ENCODE measurements at regions not wholly inside any gene's neighbourhood (a gene's known extent, or its start where the extent isn't known, plus 50 kb on each side); places are given as distances from the start of the nearest gene placed in this dataset.

- no peaks in the 10 kb centered on the region for H3K36me3 ChIP-seq (replicated peaks)
- H3K4me1 ChIP-seq, result no peaks in the 10 kb centered on the region
- H3K9me3 ChIP-seq, result 0 out of 2 replicates have a peak, but pooled peaks cover 6% of the 10 kb centered on the region
- no peak overlapping the region for H3K4me3 ChIP-seq
- in situ Hi-C loops (cut with MboI; ENCODE audit: low sequenced_read_pairs), result no loop called here
- no peaks in the 10 kb centered on the region for H3K27me3 ChIP-seq (ENCODE audit: low read depth)
- DNase-seq (ENCODE audit: low spot score in 2 of 2), result no peak
Measured at GRCh38 chr15:87805117-87805820, 451.3 kb downstream of the NTRK3 start.

- no peaks in the 10 kb centered on the region for H3K27me3 ChIP-seq (ENCODE audit: low read depth)
- H3K36me3 ChIP-seq (replicated peaks), result no peaks in the 10 kb centered on the region
- H3K9me3 ChIP-seq, result 0 out of 2 replicates have a peak, but pooled peaks cover 6% of the 10 kb centered on the region
- no peak for DNase-seq (ENCODE audit: low spot score in 2 of 2)
- H3K4me1 ChIP-seq, result no peaks in the 10 kb centered on the region
- in situ Hi-C loops (cut with MboI; ENCODE audit: low sequenced_read_pairs), result no loop called here
- H3K4me3 ChIP-seq, result no peak overlapping the region
Measured at GRCh38 chr15:87804451-87804850, 452.1 kb downstream of the NTRK3 start.

- no peaks in the 10 kb centered on the region for H3K27me3 ChIP-seq (ENCODE audit: low read depth)
- in situ Hi-C loops (cut with MboI; ENCODE audit: low sequenced_read_pairs), result no loop called here
- DNase-seq (ENCODE audit: low spot score in 2 of 2), result no peak
Measured at GRCh38 chr15:87799838-87800237, 456.7 kb downstream of the NTRK3 start.

GRCh38 chr15:87799428-87799827 lies 457.1 kb downstream of the NTRK3 start:
- in situ Hi-C loops (cut with MboI; ENCODE audit: low sequenced_read_pairs), result no loop called here
- no peaks in the 10 kb centered on the region for H3K36me3 ChIP-seq (replicated peaks)
- H3K4me1 ChIP-seq, result no peaks in the 10 kb centered on the region
- H3K9me3 ChIP-seq, result peaks cover 2% of the 10 kb centered on the region; the same call in 1 of the 2 replicates
- H3K4me3 ChIP-seq, result no peak overlapping the region
- H3K27me3 ChIP-seq (ENCODE audit: low read depth), result no peaks in the 10 kb centered on the region
- no peak for DNase-seq (ENCODE audit: low spot score in 2 of 2)

More at GRCh38 chr15:87799838-87800237, 456.7 kb downstream of the NTRK3 start:
- Histone ChIP-seq H3K36me3 (replicated peaks) (no peaks in the 10 kb centered on the region), H3K4me3 (no peak overlapping the region), H3K4me1 (no peaks in the 10 kb centered on the region), H3K9me3 (no peaks in the 10 kb centered on the region; the same call in 1 of the 2 replicates)

GRCh38 chr15:87793725-87794124 lies 462.8 kb downstream of the NTRK3 start:
- in situ Hi-C loops (cut with MboI; ENCODE audit: low sequenced_read_pairs), result no loop called here
- no peaks in the 10 kb centered on the region for H3K36me3 ChIP-seq (replicated peaks)
- H3K27me3 ChIP-seq (ENCODE audit: low read depth), result no peaks in the 10 kb centered on the region
- no peak overlapping the region for H3K4me3 ChIP-seq
- DNase-seq (ENCODE audit: low spot score in 2 of 2), result no peak
- peaks cover 12% of the 10 kb centered on the region for H3K9me3 ChIP-seq
- H3K4me1 ChIP-seq, result no peaks in the 10 kb centered on the region

GRCh38 chr15:87792250-87793040 lies 464.1 kb downstream of the NTRK3 start:
- in situ Hi-C loops (cut with MboI; ENCODE audit: low sequenced_read_pairs), result no loop called here
- Histone ChIP-seq H3K4me3 (no peak overlapping the region), H3K9me3 (peaks cover 15% of the 10 kb centered on the region), H3K4me1 (no peaks in the 10 kb centered on the region), H3K36me3 (replicated peaks) (no peaks in the 10 kb centered on the region), H3K27me3 (ENCODE audit: low read depth) (no peaks in the 10 kb centered on the region)
- no peak for DNase-seq (ENCODE audit: low spot score in 2 of 2)

GRCh38 chr15:87781959-87782625 lies 474.4 kb downstream of the NTRK3 start:
- H3K4me1 ChIP-seq, result no peaks in the 10 kb centered on the region
- H3K36me3 ChIP-seq (replicated peaks), result no peaks in the 10 kb centered on the region
- no peak for DNase-seq (ENCODE audit: low spot score in 2 of 2)
- in situ Hi-C loops (cut with MboI; ENCODE audit: low sequenced_read_pairs), result no loop called here
- H3K4me3 ChIP-seq, result no peak overlapping the region
- peaks cover 19% of the 10 kb centered on the region for H3K9me3 ChIP-seq
- no peaks in the 10 kb centered on the region for H3K27me3 ChIP-seq (ENCODE audit: low read depth)

- no peaks in the 10 kb centered on the region for H3K4me1 ChIP-seq
- no peak overlapping the region for H3K4me3 ChIP-seq
- no peaks in the 10 kb centered on the region for H3K36me3 ChIP-seq (replicated peaks)
- peaks cover 24% of the 10 kb centered on the region for H3K9me3 ChIP-seq
- in situ Hi-C loops (cut with MboI; ENCODE audit: low sequenced_read_pairs), result no loop called here
- no peaks in the 10 kb centered on the region for H3K27me3 ChIP-seq (ENCODE audit: low read depth)
- no peak for DNase-seq (ENCODE audit: low spot score in 2 of 2)
Measured at GRCh38 chr15:87779746-87780145, 476.8 kb downstream of the NTRK3 start.

GRCh38 chr15:87778358-87778757 lies 478.2 kb downstream of the NTRK3 start:
- H3K9me3 ChIP-seq, result peaks cover 24% of the 10 kb centered on the region
- H3K4me3 ChIP-seq, result no peak overlapping the region
- in situ Hi-C loops (cut with MboI; ENCODE audit: low sequenced_read_pairs), result no loop called here
- H3K4me1 ChIP-seq, result no peaks in the 10 kb centered on the region
- H3K27me3 ChIP-seq (ENCODE audit: low read depth), result no peaks in the 10 kb centered on the region
- H3K36me3 ChIP-seq (replicated peaks), result no peaks in the 10 kb centered on the region
- DNase-seq (ENCODE audit: low spot score in 2 of 2), result no peak

- in situ Hi-C loops (cut with MboI; ENCODE audit: low sequenced_read_pairs), result no loop called here
- peaks cover 24% of the 10 kb centered on the region for H3K9me3 ChIP-seq
- no peak for DNase-seq (ENCODE audit: low spot score in 2 of 2)
Measured at GRCh38 chr15:87777054-87777561, 479.4 kb downstream of the NTRK3 start.

GRCh38 chr15:87767516-87767915 lies 489.0 kb downstream of the NTRK3 start:
- H3K9me3 ChIP-seq, result peaks cover 17% of the 10 kb centered on the region
- no peaks in the 10 kb centered on the region for H3K4me1 ChIP-seq
- DNase-seq (ENCODE audit: low spot score in 2 of 2), result no peak
- no peaks in the 10 kb centered on the region for H3K36me3 ChIP-seq (replicated peaks)
- in situ Hi-C loops (cut with MboI; ENCODE audit: low sequenced_read_pairs), result no loop called here
- H3K27me3 ChIP-seq (ENCODE audit: low read depth), result no peaks in the 10 kb centered on the region
- H3K4me3 ChIP-seq, result no peak overlapping the region

More at GRCh38 chr15:87777054-87777561, 479.4 kb downstream of the NTRK3 start:
- H3K4me1 ChIP-seq, result no peaks in the 10 kb centered on the region
- no peaks in the 10 kb centered on the region for H3K36me3 ChIP-seq (replicated peaks)
- H3K4me3 ChIP-seq, result no peak overlapping the region
- H3K27me3 ChIP-seq (ENCODE audit: low read depth), result no peaks in the 10 kb centered on the region

GRCh38 chr15:87764461-87765240 lies 491.9 kb downstream of the NTRK3 start:
- no peaks in the 10 kb centered on the region for H3K36me3 ChIP-seq (replicated peaks)
- no peaks in the 10 kb centered on the region for H3K27me3 ChIP-seq (ENCODE audit: low read depth)
- H3K4me1 ChIP-seq, result no peaks in the 10 kb centered on the region
- H3K9me3 ChIP-seq, result peaks cover 15% of the 10 kb centered on the region
- H3K4me3 ChIP-seq, result no peak overlapping the region
- in situ Hi-C loops (cut with MboI; ENCODE audit: low sequenced_read_pairs), result no loop called here
- no peak for DNase-seq (ENCODE audit: low spot score in 2 of 2)

- no peaks in the 10 kb centered on the region for H3K27me3 ChIP-seq (ENCODE audit: low read depth)
- in situ Hi-C loops (cut with MboI; ENCODE audit: low sequenced_read_pairs), result no loop called here
- peaks cover 20% of the 10 kb centered on the region for H3K9me3 ChIP-seq
- no peak for DNase-seq (ENCODE audit: low spot score in 2 of 2)
- no peaks in the 10 kb centered on the region for H3K4me1 ChIP-seq
- H3K36me3 ChIP-seq (replicated peaks), result no peaks in the 10 kb centered on the region
- no peak overlapping the region for H3K4me3 ChIP-seq
Measured at GRCh38 chr15:87763837-87764236, 492.7 kb downstream of the NTRK3 start.
